Skeletal muscle satellite cell (primary cell): ENCODE measurements at regions not wholly inside any gene's neighbourhood (a gene's known extent, or its start where the extent isn't known, plus 50 kb on each side); places are given as distances from the start of the nearest gene placed in this dataset.
"Not testable (repeated sequence)": the region's sequence is repeated elsewhere in the genome, so short reads cannot be mapped to it uniquely, and the experiment has no call there.

Experiments used
- H3K27me3 ChIP-seq: 2 replicates; pipeline ENCODE4 v1.7.0; 2013; ENCODE audit warnings: low read length; ENCODE audit not compliant: control insufficient read depth, insufficient read depth
- H3K36me3 ChIP-seq: 2 replicates; pipeline ENCODE4 v1.7.0; 2013; ENCODE audit warnings: mild to moderate bottlenecking, control low read depth, low read length; ENCODE audit not compliant: insufficient read depth
- H3K4me1 ChIP-seq: 2 replicates; pipeline ENCODE4 v1.7.0; 2013; ENCODE audit warnings: low read length; ENCODE audit not compliant: control insufficient read depth, insufficient read depth
- H3K4me2 ChIP-seq: 2 replicates; pipeline ENCODE4 v1.7.0; 2013; ENCODE audit warnings: mild to moderate bottlenecking, low read length
- H3K4me3 ChIP-seq: 2 replicates; pipeline ENCODE4 v1.7.0; 2013; ENCODE audit warnings: low read length
- H3K9ac ChIP-seq: 2 replicates; pipeline ENCODE4 v1.7.0; 2013; ENCODE audit warnings: mild to moderate bottlenecking, low read depth, low read length, moderate library complexity
- H3K9me3 ChIP-seq: replicated peaks from 2 replicates; pipeline ENCODE4 v1.7.0; 2013; ENCODE audit warnings: mild to moderate bottlenecking, control low read depth, low read length

- Histone ChIP-seq H3K4me2 (no peak overlapping the region), H3K4me3 (no peak overlapping the region), H3K36me3 (no peaks in the 10 kb centered on the region), H3K27me3 (no peaks in the 10 kb centered on the region), H3K9ac (no peak overlapping the region), H3K9me3 (peaks cover 30% of the 10 kb centered on the region), H3K4me1 (no peaks in the 10 kb centered on the region)
Observed at GRCh38 chr18:78822949-78823285, 156.7 kb upstream of the SALL3 start.

DNA sequence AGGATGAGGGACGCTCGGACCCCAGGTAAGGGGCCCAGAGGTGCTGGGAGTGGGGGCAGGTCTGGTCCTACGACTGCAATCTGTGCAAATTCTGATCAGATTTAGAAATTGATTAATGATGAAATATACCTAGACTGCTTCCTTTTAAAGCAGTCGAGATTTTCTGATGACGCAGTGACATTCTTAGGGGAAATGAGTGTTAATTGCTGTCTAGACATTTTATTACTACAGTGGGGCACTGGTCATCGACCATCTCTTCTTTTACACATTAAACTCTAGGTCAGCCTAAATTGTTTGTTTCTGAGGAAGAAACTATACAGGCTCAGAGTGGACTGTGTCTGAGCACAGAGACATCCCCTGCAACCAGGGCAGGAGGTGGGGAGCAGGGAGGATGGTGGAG is 154.4 kb upstream of the SALL3 start:
- peaks cover 38% of the 10 kb centered on the region for H3K9me3 ChIP-seq
- no peaks in the 10 kb centered on the region for H3K27me3 ChIP-seq
- H3K4me2 ChIP-seq = no peak overlapping the region
- H3K4me1 ChIP-seq = no peaks in the 10 kb centered on the region
- no peaks in the 10 kb centered on the region for H3K36me3 ChIP-seq
- H3K4me3 ChIP-seq = no peak overlapping the region
- H3K9ac ChIP-seq = no peak overlapping the region

DNA sequence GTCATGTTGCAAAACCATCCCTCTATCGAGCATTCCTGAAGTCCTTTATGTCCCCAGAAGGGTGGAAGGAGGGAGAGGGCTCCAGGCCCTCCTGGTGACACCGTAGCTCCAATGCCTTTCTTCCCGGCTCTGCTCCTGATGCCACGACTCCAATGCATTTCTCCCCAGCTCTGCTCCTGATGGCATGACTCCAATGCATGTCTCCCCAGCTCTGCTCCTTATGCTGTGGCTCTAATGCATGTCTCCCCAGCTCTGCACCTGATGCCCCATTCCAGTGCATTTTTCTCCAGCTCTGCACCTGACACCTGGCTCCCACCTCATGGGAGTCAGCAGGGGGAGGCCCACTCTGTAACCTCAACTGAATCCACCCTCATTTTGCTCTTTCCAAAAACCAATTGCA is 153.0 kb upstream of the SALL3 start:
- Histone ChIP-seq H3K36me3 (no peaks in the 10 kb centered on the region), H3K4me2 (no peak overlapping the region), H3K9ac (no peak overlapping the region), H3K9me3 (peaks cover 41% of the 10 kb centered on the region), H3K4me1 (no peaks in the 10 kb centered on the region), H3K27me3 (no peaks in the 10 kb centered on the region), H3K4me3 (no peak overlapping the region)

DNA sequence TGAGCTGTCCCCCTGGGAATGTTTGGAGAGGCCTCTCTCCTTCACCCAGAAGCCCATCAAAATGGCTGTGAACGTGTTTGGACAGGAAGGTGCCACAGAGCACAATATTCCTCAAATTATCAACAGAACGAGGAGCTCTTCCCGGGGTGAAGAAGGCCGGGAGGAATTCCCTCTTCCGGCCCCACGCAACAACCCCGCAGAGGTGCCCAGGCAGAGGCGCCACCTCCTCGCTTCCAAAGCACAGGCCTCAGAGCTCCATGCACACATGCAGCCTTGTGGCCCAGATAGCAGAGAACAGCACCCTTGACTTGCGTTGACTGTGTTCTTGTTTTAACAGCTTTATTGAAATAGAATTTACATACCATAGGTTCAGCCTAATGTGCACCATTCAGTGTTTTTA is 152.5 kb upstream of the SALL3 start:
- H3K9ac ChIP-seq = no peak overlapping the region
- no peak overlapping the region for H3K4me3 ChIP-seq
- no peak overlapping the region for H3K4me2 ChIP-seq
- H3K4me1 ChIP-seq = no peaks in the 10 kb centered on the region
- H3K36me3 ChIP-seq = no peaks in the 10 kb centered on the region
- peaks cover 36% of the 10 kb centered on the region for H3K9me3 ChIP-seq
- H3K27me3 ChIP-seq = no peaks in the 10 kb centered on the region

GRCh38 chr18:78828131-78828530 is 151.5 kb upstream of the SALL3 start:
- Histone ChIP-seq H3K9me3 (peaks cover 33% of the 10 kb centered on the region), H3K36me3 (no peaks in the 10 kb centered on the region), H3K9ac (no peak overlapping the region), H3K27me3 (no peaks in the 10 kb centered on the region), H3K4me1 (no peaks in the 10 kb centered on the region), H3K4me2 (no peak overlapping the region), H3K4me3 (no peak overlapping the region)

DNA sequence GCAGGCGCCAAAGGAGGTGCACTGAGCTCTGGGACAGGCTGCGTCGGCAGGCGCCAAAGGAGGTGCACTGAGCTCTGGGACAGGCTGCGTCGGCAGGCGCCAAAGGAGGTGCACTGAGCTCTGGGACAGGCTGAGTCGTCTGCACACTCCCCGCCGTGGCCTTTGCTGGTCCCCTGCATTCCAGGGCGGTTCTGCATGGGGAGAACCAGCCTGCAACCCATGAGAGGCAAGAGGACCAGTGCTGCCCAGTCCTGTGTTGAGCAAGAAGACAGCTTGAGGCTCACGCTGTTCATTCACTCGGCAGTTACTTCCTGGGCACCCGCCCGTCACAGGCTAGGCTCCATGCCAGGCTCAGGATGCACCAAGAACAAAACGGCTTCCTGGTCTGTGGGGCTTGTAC is 150.6 kb upstream of the SALL3 start:
- not testable (repeated sequence) for H3K4me3 ChIP-seq, H3K27me3 ChIP-seq, H3K9ac ChIP-seq, H3K36me3 ChIP-seq, H3K4me1 ChIP-seq, H3K4me2 ChIP-seq
- peaks cover 32% of the 10 kb centered on the region for H3K9me3 ChIP-seq

- H3K4me1 ChIP-seq = no peaks in the 10 kb centered on the region
- no peak overlapping the region for H3K9ac ChIP-seq
- H3K4me3 ChIP-seq = no peak overlapping the region
- no peak overlapping the region for H3K4me2 ChIP-seq
- no peaks in the 10 kb centered on the region for H3K36me3 ChIP-seq
- peaks cover 31% of the 10 kb centered on the region for H3K9me3 ChIP-seq
- no peaks in the 10 kb centered on the region for H3K27me3 ChIP-seq
Observed at GRCh38 chr18:78830161-78830560, 149.5 kb upstream of the SALL3 start.

- Histone ChIP-seq H3K4me1 (no peaks in the 10 kb centered on the region), H3K4me3 (no peak overlapping the region), H3K9me3 (peaks cover 31% of the 10 kb centered on the region), H3K36me3 (no peaks in the 10 kb centered on the region), H3K4me2 (no peak overlapping the region), H3K9ac (no peak overlapping the region), H3K27me3 (no peaks in the 10 kb centered on the region)
Observed at GRCh38 chr18:78830826-78831225, 148.8 kb upstream of the SALL3 start.

DNA sequence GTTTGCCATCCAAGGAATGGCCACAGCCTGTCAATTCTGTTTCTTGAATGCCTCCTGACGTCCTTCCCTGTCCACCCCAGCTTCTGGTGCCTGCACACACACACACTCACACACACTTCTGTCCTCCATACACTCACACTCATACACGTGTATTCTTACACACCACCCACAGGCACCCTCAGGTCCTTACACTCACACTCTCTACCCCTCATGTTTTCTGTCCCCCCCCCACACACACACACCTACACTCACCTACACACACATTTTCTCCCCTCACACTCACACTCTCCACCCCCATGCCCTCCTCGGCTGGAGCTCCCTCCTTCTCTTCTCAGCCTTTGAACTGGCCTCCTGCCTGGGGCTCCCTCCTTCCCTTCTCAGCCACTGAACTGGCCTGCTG is 148.0 kb upstream of the SALL3 start:
- H3K27me3 ChIP-seq = no peaks in the 10 kb centered on the region
- H3K9ac ChIP-seq = no peak overlapping the region
- H3K4me3 ChIP-seq = no peak overlapping the region
- H3K4me2 ChIP-seq = no peak overlapping the region
- no peaks in the 10 kb centered on the region for H3K36me3 ChIP-seq
- no peaks in the 10 kb centered on the region for H3K4me1 ChIP-seq
- H3K9me3 ChIP-seq = peaks cover 31% of the 10 kb centered on the region

DNA sequence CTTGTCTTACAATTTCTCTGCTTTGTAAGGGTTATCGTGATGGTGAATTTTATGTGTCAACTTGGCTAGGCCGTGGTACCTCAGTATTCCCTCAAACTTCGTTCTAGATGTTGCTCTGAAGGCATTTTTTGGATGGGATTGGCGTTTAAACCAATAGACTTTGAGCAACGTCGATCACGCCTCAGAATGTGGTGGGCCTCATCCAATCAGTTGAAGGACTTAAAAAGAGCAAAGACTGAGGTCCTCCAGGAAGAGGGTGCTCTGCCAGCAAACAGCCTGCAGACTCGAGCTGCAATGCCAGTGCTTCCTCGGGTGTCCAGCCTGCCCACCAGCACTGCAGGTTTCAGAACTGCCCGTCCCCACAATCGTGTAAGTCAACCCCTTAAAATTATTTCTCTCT is 145.8 kb upstream of the SALL3 start:
- no peak overlapping the region for H3K4me2 ChIP-seq
- peaks cover 16% of the 10 kb centered on the region for H3K9me3 ChIP-seq

DNA sequence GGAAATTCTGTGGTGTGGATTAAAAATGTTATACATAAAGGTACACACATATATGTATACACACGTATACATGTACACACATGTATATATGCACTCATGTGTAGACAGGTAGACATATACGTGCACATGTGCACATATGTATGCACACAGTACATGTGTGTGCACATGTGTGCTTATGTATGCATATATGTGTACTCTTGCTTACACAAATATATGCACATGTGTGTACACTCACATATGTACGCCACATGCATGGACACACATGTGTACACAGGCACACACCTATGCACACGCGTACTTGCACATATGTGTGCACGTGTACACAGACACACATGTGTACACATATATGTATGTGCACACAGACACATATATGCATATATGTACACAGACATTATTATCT is 142.8 kb upstream of the SALL3 start:
- Histone ChIP-seq H3K36me3 (no peaks in the 10 kb centered on the region), H3K4me2 (no peak overlapping the region)

More for the DNA sequence above, 145.8 kb upstream of the SALL3 start:
- Histone ChIP-seq H3K4me1 (no peaks in the 10 kb centered on the region), H3K27me3 (no peaks in the 10 kb centered on the region), H3K36me3 (no peaks in the 10 kb centered on the region), H3K4me3 (no peak overlapping the region), H3K9ac (no peak overlapping the region)

DNA sequence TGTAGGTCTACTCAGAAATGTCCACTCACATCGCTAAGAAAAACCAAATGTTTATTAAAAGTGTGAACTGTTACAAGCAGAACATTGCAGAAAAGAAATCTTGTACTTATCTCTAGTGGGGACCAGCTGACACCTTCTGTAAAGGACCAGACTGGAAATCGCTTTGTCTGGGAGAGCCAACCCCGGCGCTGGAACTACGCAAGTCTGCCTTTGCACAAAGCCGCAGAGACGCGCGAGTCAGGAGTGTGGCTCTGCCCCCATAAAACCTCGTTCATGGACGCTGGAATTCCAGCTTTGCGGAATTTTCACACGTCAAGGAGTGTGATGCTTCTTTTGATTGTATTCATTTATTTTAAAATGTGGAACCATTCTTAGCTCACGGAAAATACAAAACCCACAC is 141.9 kb upstream of the SALL3 start:
- Histone ChIP-seq H3K9ac (no peak overlapping the region), H3K4me1 (no peaks in the 10 kb centered on the region), H3K27me3 (no peaks in the 10 kb centered on the region), H3K9me3 (peaks cover 12% of the 10 kb centered on the region), H3K4me3 (no peak overlapping the region), H3K4me2 (no peak overlapping the region), H3K36me3 (no peaks in the 10 kb centered on the region)

More for the DNA sequence above, 142.8 kb upstream of the SALL3 start:
- H3K9ac ChIP-seq = no peak overlapping the region
- H3K4me3 ChIP-seq = no peak overlapping the region
- H3K4me1 ChIP-seq = no peaks in the 10 kb centered on the region
- peaks cover 13% of the 10 kb centered on the region for H3K9me3 ChIP-seq
- no peaks in the 10 kb centered on the region for H3K27me3 ChIP-seq
